ENCODE measurements at regions not wholly inside any gene's neighbourhood (a gene's known extent, or its start where the extent isn't known, plus 50 kb on each side); places are given as distances from the start of the nearest gene placed in this dataset.

GRCh38 chr5:167951116-167951515 lies 340.3 kb upstream of the WWC1 start:
- no peak for DNase-seq

GRCh38 chr5:167952278-167952995 lies 339.0 kb upstream of the WWC1 start:
- peak; percentile 38 to 46 for DNase-seq

GRCh38 chr5:167953151-167953798 lies 338.2 kb upstream of the WWC1 start:
- DNase-seq: peak; percentile 30 to 47

GRCh38 chr5:167961731-167962130 lies 329.7 kb upstream of the WWC1 start:
- no peak for DNase-seq

GRCh38 chr5:167964529-167964928 lies 326.9 kb upstream of the WWC1 start:
- DNase-seq: peak in 1 of 2 experiments; percentile 4

- DNase-seq: peak; percentile 17 to 48
Measured at GRCh38 chr5:167965710-167966109, 325.7 kb upstream of the WWC1 start.

- DNase-seq: no peak
Measured at GRCh38 chr5:167966979-167967378, 324.5 kb upstream of the WWC1 start.

GRCh38 chr5:167967494-167968177 lies 323.8 kb upstream of the WWC1 start:
- no peak for DNase-seq

GRCh38 chr5:167968837-167969236 lies 322.6 kb upstream of the WWC1 start:
- DNase-seq: no peak

- no peak for DNase-seq
Measured at GRCh38 chr5:167969998-167970397, 321.4 kb upstream of the WWC1 start.

GRCh38 chr5:167971706-167972105 lies 319.7 kb upstream of the WWC1 start:
- no peak for DNase-seq

GRCh38 chr5:167973126-167973525 lies 318.3 kb upstream of the WWC1 start:
- DNase-seq: no peak

- no peak for DNase-seq
Measured at GRCh38 chr5:167984951-167985350, 306.5 kb upstream of the WWC1 start.

- DNase-seq: no peak
Measured at GRCh38 chr5:167985373-167985772, 306.1 kb upstream of the WWC1 start.

- peak in 1 of 2 experiments; percentile 60 for DNase-seq
Measured at GRCh38 chr5:167987490-167988280, 303.8 kb upstream of the WWC1 start.

- DNase-seq: no peak
Measured at GRCh38 chr5:167992868-167993267, 298.6 kb upstream of the WWC1 start.

- no peak for DNase-seq
Measured at GRCh38 chr5:167993771-167994170, 297.7 kb upstream of the WWC1 start.

GRCh38 chr5:167995844-167996425 lies 295.5 kb upstream of the WWC1 start:
- DNase-seq: no peak

- DNase-seq: no peak
Measured at GRCh38 chr5:167998148-167998767, 293.2 kb upstream of the WWC1 start.

GRCh38 chr5:167999182-167999581 lies 292.3 kb upstream of the WWC1 start:
- no peak for DNase-seq

- no peak for DNase-seq
Measured at GRCh38 chr5:168001318-168001717, 290.1 kb upstream of the WWC1 start.

- DNase-seq: no peak
Measured at GRCh38 chr5:168002116-168002515, 289.3 kb upstream of the WWC1 start.

Measured in NCI-H526 (cell line).